Gastrocnemius medialis (tissue), 4 donors: ENCODE measurements at regions not wholly inside any gene's neighbourhood (a gene's known extent, or its start where the extent isn't known, plus 50 kb on each side); places are given as distances from the start of the nearest gene placed in this dataset.
A peak's percentile ranks its signal among the peaks of the same experiment; 100 is the strongest.
"Not testable (repeated sequence)": the region's sequence is repeated elsewhere in the genome, so short reads cannot be mapped to it uniquely, and the experiment has no call there.

Experiments used
- ATAC-seq, 2 donors: fragments of 150-250 bp; one replicate each; pipeline ENCODE4 v1.9.1; 2016
- DNase-seq, 2 donors: peaks; one replicate each; pipeline ENCODE4 v3.0.0-alpha.2; 2019
- H3K27ac ChIP-seq, 4 donors: fragments of 200-600 bp; sonication (generic); 1 replicate in 1 of 4; 2 replicates in 3 of 4; pipeline ENCODE4 v1.5.1; 2016 to 2018; ENCODE audit warnings: mild to moderate bottlenecking in 2 of 4, moderate library complexity in 1 of 4
- H3K27me3 ChIP-seq, 3 donors: fragments of 200-600 bp; sonication (generic) in 2 of 3; 1 replicate in 1 of 3; 2 replicates in 2 of 3; pipeline versions ENCODE4 v1.5.1 to v1.6.0; 2016 to 2019; ENCODE audit warnings: mild to moderate bottlenecking in 1 of 3, moderate library complexity in 1 of 3
- H3K36me3 ChIP-seq, 2 donors: fragments of 200-600 bp; sonication (generic) in 1 of 2; one replicate each; pipeline ENCODE4 v1.5.1; 2017 to 2018
- H3K4me1 ChIP-seq, 2 donors: fragments of 200-600 bp; sonication (generic) in 1 of 2; one replicate each; pipeline ENCODE4 v1.5.1; 2016 to 2017; ENCODE audit warnings: mild to moderate bottlenecking in 2 of 2
- H3K4me3 ChIP-seq, 4 donors: fragments of 200-600 bp; sonication (generic) in 3 of 4; 1 replicate in 1 of 4; 2 replicates in 3 of 4; pipeline ENCODE4 v1.5.1; 2016 to 2019; ENCODE audit warnings: mild to moderate bottlenecking in 2 of 4
- H3K9me3 ChIP-seq, 3 donors: fragments of 200-600 bp; sonication (generic) in 2 of 3; 1 replicate in 1 of 3; 2 replicates in 2 of 3; pipeline ENCODE4 v1.5.1; 2016 to 2019
- POLR2A ChIP-seq, 2 donors: fragments of 450-650 bp; IDR thresholded peaks; one replicate each; pipeline ENCODE4 v1.6.1; 2017; ENCODE audit warnings: antibody characterized with exemption in 2 of 2, mild to moderate bottlenecking in 2 of 2, moderate library complexity in 2 of 2
- in situ Hi-C, 4 donors: fragments of 200-750 bp; cut with MboI; loops; one replicate each; pipeline versions ENCODE4 v1.15.0 to v1.8.0; 2017; ENCODE audit warnings: low sequenced_read_pairs in 4 of 4
- intact Hi-C: fragments of 100-400 bp; cut with DNase I; formaldehyde crosslinking; loops from one replicate; pipeline ENCODE4 v1.15.1; 2023; ENCODE audit warnings: low total_unique reads
- TF ChIP-seq, protein P1 (sequence below), 5 experiments: fragments of 450-650 bp in 3 of 5; fragments of 200-600 bp in 2 of 5; sonication (generic) in 2 of 5; IDR thresholded peaks in 4 of 5; conservative IDR thresholded peaks in 1 of 5; 1 replicate in 4 of 5; 2 replicates in 1 of 5; pipeline ENCODE4 v1.5.1; 2016 to 2019; ENCODE audit warnings: antibody characterized with exemption in 5 of 5, mild to moderate bottlenecking in 3 of 5, moderate library complexity in 3 of 5

DNA sequence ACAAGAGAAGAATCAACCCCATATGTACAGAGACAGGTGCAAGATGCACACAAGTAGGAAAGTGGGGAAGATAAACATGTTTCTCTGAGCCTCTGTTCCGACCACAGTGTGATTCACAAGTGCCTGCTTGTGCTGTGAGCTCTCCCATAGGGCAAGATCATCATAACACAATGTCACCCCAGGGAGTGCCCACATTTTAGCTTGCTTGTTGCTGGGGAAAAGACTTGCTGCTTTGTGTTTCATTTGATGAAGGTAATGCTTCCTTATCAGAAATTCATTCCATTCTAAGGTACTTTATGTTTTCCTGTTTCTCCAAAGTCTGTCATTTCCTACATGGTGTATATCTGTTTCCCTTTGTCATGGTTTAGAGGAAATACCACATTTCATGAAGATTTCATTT is 304.5 kb upstream of the DIPK2B start:
- DNase-seq (no peak), ATAC-seq (no peak)
- TF ChIP-seq POLR2A (IDR thresholded peaks at IDR 0.05), result no peak
- TF ChIP-seq, protein P1, sequence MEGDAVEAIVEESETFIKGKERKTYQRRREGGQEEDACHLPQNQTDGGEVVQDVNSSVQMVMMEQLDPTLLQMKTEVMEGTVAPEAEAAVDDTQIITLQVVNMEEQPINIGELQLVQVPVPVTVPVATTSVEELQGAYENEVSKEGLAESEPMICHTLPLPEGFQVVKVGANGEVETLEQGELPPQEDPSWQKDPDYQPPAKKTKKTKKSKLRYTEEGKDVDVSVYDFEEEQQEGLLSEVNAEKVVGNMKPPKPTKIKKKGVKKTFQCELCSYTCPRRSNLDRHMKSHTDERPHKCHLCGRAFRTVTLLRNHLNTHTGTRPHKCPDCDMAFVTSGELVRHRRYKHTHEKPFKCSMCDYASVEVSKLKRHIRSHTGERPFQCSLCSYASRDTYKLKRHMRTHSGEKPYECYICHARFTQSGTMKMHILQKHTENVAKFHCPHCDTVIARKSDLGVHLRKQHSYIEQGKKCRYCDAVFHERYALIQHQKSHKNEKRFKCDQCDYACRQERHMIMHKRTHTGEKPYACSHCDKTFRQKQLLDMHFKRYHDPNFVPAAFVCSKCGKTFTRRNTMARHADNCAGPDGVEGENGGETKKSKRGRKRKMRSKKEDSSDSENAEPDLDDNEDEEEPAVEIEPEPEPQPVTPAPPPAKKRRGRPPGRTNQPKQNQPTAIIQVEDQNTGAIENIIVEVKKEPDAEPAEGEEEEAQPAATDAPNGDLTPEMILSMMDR (IDR thresholded peaks at IDR 0.05 in 4 of 5, conservative IDR thresholded peaks at IDR 0.05 in 1 of 5), result no peak
- H3K4me1 ChIP-seq, result peaks cover 0 to 28% of the 10 kb centered on the region in 2 donors
- H3K27ac ChIP-seq, result peak overlapping the region in 1 of 4 donors; percentile 83
- H3K9me3 ChIP-seq, result no peaks in the 10 kb centered on the region
- no peak overlapping the region for H3K4me3 ChIP-seq
- H3K36me3 ChIP-seq, result no peaks in the 10 kb centered on the region
- no peaks in the 10 kb centered on the region for H3K27me3 ChIP-seq
- intact Hi-C loops, result loop anchor here (5.0 kb wide), 1 partner anchor 1712 kb away; the partner anchor contains the start of gene CDK16
- in situ Hi-C loops, result loop anchor here in 2 of 4 donors (25.0 kb wide), 2 partner anchors 257 to 907 kb away; no protein-coding TSS in a partner anchor

DNA sequence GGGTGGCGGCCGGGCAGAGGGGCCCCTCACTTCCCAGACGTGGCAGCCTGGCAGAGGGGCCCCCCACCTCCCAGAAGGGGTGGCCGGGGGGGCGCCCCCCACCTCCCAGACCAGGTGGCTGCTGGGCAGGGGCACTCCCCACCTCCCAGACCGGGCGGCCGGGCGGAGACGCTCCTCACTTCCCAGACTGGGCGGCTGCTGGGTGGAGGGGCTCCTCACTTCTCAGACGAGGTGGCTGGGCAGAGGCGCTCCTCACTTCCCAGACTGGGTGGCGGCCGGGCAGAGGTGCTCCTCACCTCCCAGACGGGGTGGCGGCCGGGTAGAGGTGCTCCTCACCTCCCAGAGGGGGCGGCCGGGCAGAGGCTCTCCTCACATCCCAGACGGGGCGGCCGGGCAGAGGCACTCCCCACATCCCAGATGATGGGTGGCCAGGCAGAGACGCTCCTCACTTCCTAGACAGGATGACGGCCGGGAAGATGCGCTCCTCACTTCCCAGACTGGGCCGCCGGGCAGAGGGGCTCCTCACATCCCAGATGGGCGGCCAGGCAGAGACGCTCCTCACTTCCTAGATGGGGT is 303.2 kb upstream of the DIPK2B start:
- H3K4me3 ChIP-seq, H3K27ac ChIP-seq, H3K9me3 ChIP-seq, intact Hi-C loops, DNase-seq, H3K36me3 ChIP-seq, H3K27me3 ChIP-seq, ATAC-seq: not testable (repeated sequence)
- in situ Hi-C loops, result loop anchor here in 2 of 4 donors (25.0 kb wide), 2 partner anchors 258 to 908 kb away; no protein-coding TSS in a partner anchor
- peaks cover 0 to 28% of the 10 kb centered on the region in 2 donors for H3K4me1 ChIP-seq

DNA sequence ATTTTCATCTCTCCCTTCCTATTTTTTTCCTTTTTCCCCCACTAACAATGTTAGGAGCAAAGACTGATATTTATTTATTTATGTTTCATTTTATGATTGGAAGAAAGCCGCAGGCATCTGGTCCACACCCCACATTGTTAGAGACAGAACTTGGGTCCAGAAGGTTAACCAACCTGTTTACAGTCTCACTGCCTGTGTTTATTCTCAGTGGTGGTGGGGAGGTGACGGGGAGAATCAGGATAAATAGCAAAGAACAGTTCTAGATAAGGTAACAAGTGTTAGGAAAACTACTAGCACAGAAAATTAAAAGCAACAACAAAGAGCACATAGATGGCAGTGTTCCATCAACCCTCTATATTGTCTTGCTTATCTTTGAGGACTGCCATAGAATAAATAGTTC is 301.7 kb upstream of the DIPK2B start:
- intact Hi-C loops, result no loop called here
- TF ChIP-seq, protein P1 (IDR thresholded peaks at IDR 0.05 in 4 of 5, conservative IDR thresholded peaks at IDR 0.05 in 1 of 5), result no peak
- no peak for TF ChIP-seq POLR2A (IDR thresholded peaks at IDR 0.05)
- Histone ChIP-seq H3K36me3 (no peaks in the 10 kb centered on the region), H3K27ac (no peak overlapping the region), H3K27me3 (no peaks in the 10 kb centered on the region), H3K4me1 (peaks cover 0 to 19% of the 10 kb centered on the region in 2 donors), H3K4me3 (no peak overlapping the region), H3K9me3 (no peaks in the 10 kb centered on the region)
- in situ Hi-C loops, result loop anchor here in 2 of 4 donors (25.0 kb wide), 2 partner anchors 260 to 910 kb away; no protein-coding TSS in a partner anchor
- no peak for ATAC-seq
- no peak for DNase-seq

DNA sequence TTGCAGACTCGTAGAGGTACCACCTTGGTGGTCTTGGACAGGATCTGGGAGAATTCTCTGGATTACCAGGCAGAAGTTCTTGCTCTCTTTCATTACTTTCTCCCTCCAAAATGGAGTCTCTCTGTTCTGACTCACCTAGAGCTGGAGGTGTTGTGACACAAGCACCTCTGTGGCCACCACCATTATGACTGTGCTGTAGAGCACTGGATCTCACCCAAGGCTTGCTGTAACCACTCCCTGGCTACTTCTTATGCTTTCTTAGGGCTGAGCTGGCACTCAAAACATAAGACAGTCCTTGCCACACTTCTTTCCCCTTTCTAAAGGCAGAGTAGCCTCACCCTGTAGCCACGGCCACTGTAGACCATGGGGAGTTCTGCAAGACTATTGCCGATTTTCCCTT is 296.6 kb upstream of the DIPK2B start:
- ATAC-seq, result no peak
- Histone ChIP-seq H3K4me3 (no peak overlapping the region), H3K27ac (no peak overlapping the region), H3K36me3 (no peaks in the 10 kb centered on the region), H3K9me3 (no peaks in the 10 kb centered on the region), H3K27me3 (no peaks in the 10 kb centered on the region), H3K4me1 (no peaks in the 10 kb centered on the region)
- DNase-seq, result no peak
- in situ Hi-C loops, result no loop called here
- intact Hi-C loops, result no loop called here
- TF ChIP-seq POLR2A (IDR thresholded peaks at IDR 0.05), result no peak
- TF ChIP-seq, protein P1 (IDR thresholded peaks at IDR 0.05 in 4 of 5, conservative IDR thresholded peaks at IDR 0.05 in 1 of 5), result no peak

DNA sequence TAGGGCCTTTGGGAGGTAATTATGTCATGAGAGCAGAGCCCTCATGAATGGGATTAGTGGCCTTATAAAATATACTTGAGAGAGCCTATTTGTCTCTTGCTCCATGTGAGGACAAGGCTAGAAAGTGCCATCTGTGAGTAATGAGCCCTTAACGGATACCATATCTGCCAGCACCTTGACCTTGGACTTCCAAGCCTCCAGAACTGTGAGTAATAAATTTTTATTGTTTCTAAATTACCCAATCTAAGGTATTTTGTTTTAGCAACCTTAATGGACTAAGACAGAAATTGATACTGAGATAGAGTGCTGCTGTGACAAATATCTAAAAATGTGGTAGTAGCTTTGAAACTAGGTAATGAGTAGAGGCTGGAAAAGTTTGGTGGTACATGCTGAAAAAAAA is 285.0 kb upstream of the DIPK2B start:
- Histone ChIP-seq H3K36me3 (no peaks in the 10 kb centered on the region), H3K27ac (no peak overlapping the region), H3K27me3 (no peaks in the 10 kb centered on the region), H3K4me1 (no peaks in the 10 kb centered on the region), H3K4me3 (no peak overlapping the region), H3K9me3 (no peaks in the 10 kb centered on the region)
- in situ Hi-C loops (no loop called here), intact Hi-C loops (no loop called here)
- TF ChIP-seq, protein P1 (IDR thresholded peaks at IDR 0.05 in 4 of 5, conservative IDR thresholded peaks at IDR 0.05 in 1 of 5), result no peak
- TF ChIP-seq POLR2A (IDR thresholded peaks at IDR 0.05), result no peak
- ATAC-seq (no peak), DNase-seq (no peak)
